ENCODE measurements at regions not wholly inside any gene's neighbourhood (a gene's known extent, or its start where the extent isn't known, plus 50 kb on each side); places are given as distances from the start of the nearest gene placed in this dataset.

- Histone ChIP-seq H3K9me3 (no peaks in the 10 kb centered on the region), H3K4me1 (no peaks in the 10 kb centered on the region), H3K27me3 (ENCODE audit: low read depth) (peaks cover 15% of the 10 kb centered on the region), H3K36me3 (replicated peaks) (no peaks in the 10 kb centered on the region), H3K4me3 (no peak overlapping the region)
- peak; percentile 47 to 83 for DNase-seq (ENCODE audit: low spot score in 2 of 2)
- in situ Hi-C loops (cut with MboI; ENCODE audit: low sequenced_read_pairs): loop anchor here (10.0 to 25.0 kb wide), 2 partner anchors 72 to 475 kb away; partner anchors contain the start of gene LRP10
Measured at GRCh38 chr14:22386924-22387775, 201.9 kb downstream of the DAD1 start.

GRCh38 chr14:22384974-22385526, 204.0 kb downstream of the DAD1 start:
- Histone ChIP-seq H3K27me3 (ENCODE audit: low read depth) (peaks cover 8% of the 10 kb centered on the region; the same call in 1 of the 2 replicates), H3K9me3 (no peaks in the 10 kb centered on the region), H3K4me3 (no peak overlapping the region), H3K36me3 (replicated peaks) (no peaks in the 10 kb centered on the region), H3K4me1 (0 out of 2 replicates have a peak, but pooled peaks cover under 1% of the 10 kb centered on the region)
- in situ Hi-C loops (cut with MboI; ENCODE audit: low sequenced_read_pairs): loop anchor here (10.0 to 25.0 kb wide), 2 partner anchors 70 to 477 kb away; partner anchors contain the start of gene LRP10
- no peak for DNase-seq (ENCODE audit: low spot score in 2 of 2)

GRCh38 chr14:22384167-22384549, 204.9 kb downstream of the DAD1 start:
- Histone ChIP-seq H3K27me3 (ENCODE audit: low read depth) (peaks cover 13% of the 10 kb centered on the region; the same call in 1 of the 2 replicates), H3K9me3 (no peaks in the 10 kb centered on the region), H3K4me1 (0 out of 2 replicates have a peak, but pooled peaks cover 3% of the 10 kb centered on the region), H3K36me3 (replicated peaks) (no peaks in the 10 kb centered on the region), H3K4me3 (no peak overlapping the region)
- in situ Hi-C loops (cut with MboI; ENCODE audit: low sequenced_read_pairs): loop anchor here (10.0 to 25.0 kb wide), 2 partner anchors 69 to 478 kb away; partner anchors contain the start of gene LRP10
- no peak for DNase-seq (ENCODE audit: low spot score in 2 of 2)

GRCh38 chr14:22383515-22384166, 205.4 kb downstream of the DAD1 start:
- no peak overlapping the region for H3K4me3 ChIP-seq
- in situ Hi-C loops (cut with MboI; ENCODE audit: low sequenced_read_pairs): loop anchor here (10.0 to 25.0 kb wide), 2 partner anchors 69 to 479 kb away; partner anchors contain the start of gene LRP10
- no peaks in the 10 kb centered on the region for H3K9me3 ChIP-seq
- DNase-seq (ENCODE audit: low spot score in 2 of 2): no peak
- 0 out of 2 replicates have a peak, but pooled peaks cover 3% of the 10 kb centered on the region for H3K4me1 ChIP-seq
- H3K36me3 ChIP-seq (replicated peaks): no peaks in the 10 kb centered on the region
- peaks cover 14% of the 10 kb centered on the region; the same call in 1 of the 2 replicates for H3K27me3 ChIP-seq (ENCODE audit: low read depth)

GRCh38 chr14:22382955-22383354, 206.1 kb downstream of the DAD1 start:
- no peak overlapping the region for H3K4me3 ChIP-seq

GRCh38 chr14:22382395-22382794, 206.6 kb downstream of the DAD1 start:
- H3K36me3 ChIP-seq (replicated peaks): no peaks in the 10 kb centered on the region
- in situ Hi-C loops (cut with MboI; ENCODE audit: low sequenced_read_pairs): loop anchor here (10.0 to 25.0 kb wide), 2 partner anchors 68 to 480 kb away; partner anchors contain the start of gene LRP10
- H3K27me3 ChIP-seq (ENCODE audit: low read depth): peaks cover 14% of the 10 kb centered on the region; the same call in 1 of the 2 replicates
- no peak for DNase-seq (ENCODE audit: low spot score in 2 of 2)
- no peaks in the 10 kb centered on the region for H3K9me3 ChIP-seq
- no peak overlapping the region for H3K4me3 ChIP-seq
- H3K4me1 ChIP-seq: 0 out of 2 replicates have a peak, but pooled peaks cover 3% of the 10 kb centered on the region

More at GRCh38 chr14:22382955-22383354, 206.1 kb downstream of the DAD1 start:
- Histone ChIP-seq H3K27me3 (ENCODE audit: low read depth) (peaks cover 14% of the 10 kb centered on the region; the same call in 1 of the 2 replicates), H3K36me3 (replicated peaks) (no peaks in the 10 kb centered on the region), H3K9me3 (no peaks in the 10 kb centered on the region), H3K4me1 (0 out of 2 replicates have a peak, but pooled peaks cover 3% of the 10 kb centered on the region)
- DNase-seq (ENCODE audit: low spot score in 2 of 2): no peak
- in situ Hi-C loops (cut with MboI; ENCODE audit: low sequenced_read_pairs): loop anchor here (10.0 to 25.0 kb wide), 2 partner anchors 68 to 479 kb away; partner anchors contain the start of gene LRP10

- peaks cover 14% of the 10 kb centered on the region; the same call in 1 of the 2 replicates for H3K27me3 ChIP-seq (ENCODE audit: low read depth)
- in situ Hi-C loops (cut with MboI; ENCODE audit: low sequenced_read_pairs): loop anchor here (10.0 to 25.0 kb wide), 2 partner anchors 67 to 481 kb away; partner anchors contain the start of gene LRP10
- DNase-seq (ENCODE audit: low spot score in 2 of 2): no peak
- H3K4me3 ChIP-seq: no peak overlapping the region
- 0 out of 2 replicates have a peak, but pooled peaks cover 3% of the 10 kb centered on the region for H3K4me1 ChIP-seq
- H3K36me3 ChIP-seq (replicated peaks): no peaks in the 10 kb centered on the region
- H3K9me3 ChIP-seq: no peaks in the 10 kb centered on the region
Measured at GRCh38 chr14:22381766-22382165, 207.3 kb downstream of the DAD1 start.

GRCh38 chr14:22381408-22381760, 207.6 kb downstream of the DAD1 start:
- H3K4me3 ChIP-seq: no peak overlapping the region
- no peak for DNase-seq (ENCODE audit: low spot score in 2 of 2)
- no peaks in the 10 kb centered on the region for H3K36me3 ChIP-seq (replicated peaks)
- no peaks in the 10 kb centered on the region for H3K9me3 ChIP-seq
- H3K27me3 ChIP-seq (ENCODE audit: low read depth): peaks cover 14% of the 10 kb centered on the region; the same call in 1 of the 2 replicates
- 0 out of 2 replicates have a peak, but pooled peaks cover 3% of the 10 kb centered on the region for H3K4me1 ChIP-seq
- in situ Hi-C loops (cut with MboI; ENCODE audit: low sequenced_read_pairs): loop anchor here (10.0 to 25.0 kb wide), 2 partner anchors 67 to 481 kb away; partner anchors contain the start of gene LRP10

- in situ Hi-C loops (cut with MboI; ENCODE audit: low sequenced_read_pairs): loop anchor here (10.0 to 25.0 kb wide), 2 partner anchors 66 to 482 kb away; partner anchors contain the start of gene LRP10
- H3K27me3 ChIP-seq (ENCODE audit: low read depth): peaks cover 14% of the 10 kb centered on the region; the same call in 1 of the 2 replicates
- H3K4me1 ChIP-seq: 0 out of 2 replicates have a peak, but pooled peaks cover 3% of the 10 kb centered on the region
- H3K9me3 ChIP-seq: no peaks in the 10 kb centered on the region
- DNase-seq (ENCODE audit: low spot score in 2 of 2): no peak
- H3K36me3 ChIP-seq (replicated peaks): no peaks in the 10 kb centered on the region
- no peak overlapping the region for H3K4me3 ChIP-seq
Measured at GRCh38 chr14:22380571-22381407, 208.2 kb downstream of the DAD1 start.

- no peaks in the 10 kb centered on the region for H3K9me3 ChIP-seq
- H3K36me3 ChIP-seq (replicated peaks): no peaks in the 10 kb centered on the region
- no peak for DNase-seq (ENCODE audit: low spot score in 2 of 2)
- peaks cover 9% of the 10 kb centered on the region; the same call in 1 of the 2 replicates for H3K27me3 ChIP-seq (ENCODE audit: low read depth)
- in situ Hi-C loops (cut with MboI; ENCODE audit: low sequenced_read_pairs): loop anchor here (10.0 to 25.0 kb wide), 2 partner anchors 65 to 483 kb away; partner anchors contain the start of gene LRP10
- H3K4me1 ChIP-seq: 0 out of 2 replicates have a peak, but pooled peaks cover 3% of the 10 kb centered on the region
- no peak overlapping the region for H3K4me3 ChIP-seq
Measured at GRCh38 chr14:22379727-22380126, 209.3 kb downstream of the DAD1 start.

- H3K27me3 ChIP-seq (ENCODE audit: low read depth): peaks cover 9% of the 10 kb centered on the region; the same call in 1 of the 2 replicates
- no peaks in the 10 kb centered on the region for H3K9me3 ChIP-seq
- no peak overlapping the region for H3K4me3 ChIP-seq
- no peaks in the 10 kb centered on the region for H3K36me3 ChIP-seq (replicated peaks)
- H3K4me1 ChIP-seq: 0 out of 2 replicates have a peak, but pooled peaks cover 3% of the 10 kb centered on the region
- in situ Hi-C loops (cut with MboI; ENCODE audit: low sequenced_read_pairs): loop anchor here (25.0 kb wide), 1 partner anchor 484 kb away; the partner anchor contains the start of gene LRP10
- no peak for DNase-seq (ENCODE audit: low spot score in 2 of 2)
Measured at GRCh38 chr14:22378181-22378580, 210.8 kb downstream of the DAD1 start.
